LNCaP clone FGC (cell line): ENCODE measurements at regions not wholly inside any gene's neighbourhood (a gene's known extent, or its start where the extent isn't known, plus 50 kb on each side); places are given as distances from the start of the nearest gene placed in this dataset.

ENCODE experiments used
- DNase-seq: peaks from one replicate; pipeline ENCODE4 v3.0.0-alpha.2; 2011; ENCODE audit warnings: low read depth
- H3K4me3 ChIP-seq: 2 replicates; pipeline ENCODE4 v1.5.1; 2011; ENCODE audit warnings: mild to moderate bottlenecking, low read depth, low read length, control low read depth
- TF ChIP-seq, protein P1 (sequence below): IDR thresholded peaks from 2 replicates; pipeline ENCODE4 v1.5.1; 2012; ENCODE audit warnings: mild to moderate bottlenecking; ENCODE audit not compliant: control insufficient read depth, insufficient read depth; ENCODE audit errors: extremely low read depth

DNA sequence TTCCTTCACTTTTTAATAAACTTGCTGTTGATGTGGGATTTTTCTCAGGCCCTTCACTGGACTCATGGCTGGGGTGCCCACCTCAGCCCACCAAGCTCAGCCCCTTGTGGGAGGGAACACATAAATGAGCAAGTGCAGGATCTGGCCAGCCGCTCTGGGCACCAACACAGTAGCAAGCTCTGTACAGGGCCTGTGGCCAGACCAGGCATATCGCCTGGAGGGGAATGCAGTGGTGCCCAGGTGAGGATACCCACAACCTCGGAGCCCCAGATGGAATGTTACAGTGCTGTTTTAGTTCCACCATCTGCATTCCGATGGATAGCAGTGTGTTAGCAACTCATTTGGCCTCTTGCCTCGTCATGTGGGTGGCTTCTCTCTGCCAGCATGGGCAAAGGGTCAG is 234.6 kb downstream of the PPP1R3A start:
- no peak overlapping the region for H3K4me3 ChIP-seq
- DNase-seq: no peak
- TF ChIP-seq, protein P1, sequence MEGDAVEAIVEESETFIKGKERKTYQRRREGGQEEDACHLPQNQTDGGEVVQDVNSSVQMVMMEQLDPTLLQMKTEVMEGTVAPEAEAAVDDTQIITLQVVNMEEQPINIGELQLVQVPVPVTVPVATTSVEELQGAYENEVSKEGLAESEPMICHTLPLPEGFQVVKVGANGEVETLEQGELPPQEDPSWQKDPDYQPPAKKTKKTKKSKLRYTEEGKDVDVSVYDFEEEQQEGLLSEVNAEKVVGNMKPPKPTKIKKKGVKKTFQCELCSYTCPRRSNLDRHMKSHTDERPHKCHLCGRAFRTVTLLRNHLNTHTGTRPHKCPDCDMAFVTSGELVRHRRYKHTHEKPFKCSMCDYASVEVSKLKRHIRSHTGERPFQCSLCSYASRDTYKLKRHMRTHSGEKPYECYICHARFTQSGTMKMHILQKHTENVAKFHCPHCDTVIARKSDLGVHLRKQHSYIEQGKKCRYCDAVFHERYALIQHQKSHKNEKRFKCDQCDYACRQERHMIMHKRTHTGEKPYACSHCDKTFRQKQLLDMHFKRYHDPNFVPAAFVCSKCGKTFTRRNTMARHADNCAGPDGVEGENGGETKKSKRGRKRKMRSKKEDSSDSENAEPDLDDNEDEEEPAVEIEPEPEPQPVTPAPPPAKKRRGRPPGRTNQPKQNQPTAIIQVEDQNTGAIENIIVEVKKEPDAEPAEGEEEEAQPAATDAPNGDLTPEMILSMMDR: no peak

DNA sequence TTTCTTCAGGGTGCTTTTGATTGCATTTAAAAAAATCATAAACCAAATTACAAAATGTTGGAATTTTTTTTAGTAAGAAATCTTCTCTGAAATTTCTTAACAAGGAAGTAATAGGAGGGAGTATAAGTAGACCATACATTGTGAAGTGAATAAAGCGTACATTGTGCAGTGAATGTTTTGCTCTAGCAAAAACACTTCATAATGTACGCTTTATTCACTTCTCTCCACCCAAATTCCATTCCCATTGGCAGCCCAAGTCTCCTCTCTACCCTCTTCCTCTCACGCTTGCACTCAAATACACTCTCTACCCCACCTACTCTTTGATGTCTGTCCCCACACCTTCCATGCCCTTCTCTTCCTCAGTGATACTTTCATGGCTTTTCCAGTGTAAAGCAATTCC is 241.0 kb downstream of the PPP1R3A start:
- TF ChIP-seq, protein P1: no peak
- H3K4me3 ChIP-seq: no peak overlapping the region
- no peak for DNase-seq

DNA sequence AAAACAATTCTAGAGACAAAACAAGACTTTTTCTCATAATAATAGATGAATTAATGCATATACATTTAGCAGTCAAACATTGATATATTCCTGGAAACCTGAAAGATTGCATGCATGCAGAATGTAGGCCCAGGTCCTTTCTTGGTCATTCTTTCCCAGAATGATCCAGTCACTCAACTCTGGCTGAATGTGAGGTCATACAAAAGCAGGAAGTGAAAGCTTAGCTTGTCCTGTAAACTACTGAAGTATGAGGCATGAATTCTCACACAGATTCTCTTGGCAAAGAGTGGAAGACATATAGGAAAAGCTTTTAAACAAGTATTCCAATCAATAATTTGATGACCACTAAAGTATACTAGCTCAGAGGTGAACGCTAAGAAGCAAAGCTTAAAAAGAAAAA is 253.9 kb downstream of the PPP1R3A start:
- no peak for DNase-seq

DNA sequence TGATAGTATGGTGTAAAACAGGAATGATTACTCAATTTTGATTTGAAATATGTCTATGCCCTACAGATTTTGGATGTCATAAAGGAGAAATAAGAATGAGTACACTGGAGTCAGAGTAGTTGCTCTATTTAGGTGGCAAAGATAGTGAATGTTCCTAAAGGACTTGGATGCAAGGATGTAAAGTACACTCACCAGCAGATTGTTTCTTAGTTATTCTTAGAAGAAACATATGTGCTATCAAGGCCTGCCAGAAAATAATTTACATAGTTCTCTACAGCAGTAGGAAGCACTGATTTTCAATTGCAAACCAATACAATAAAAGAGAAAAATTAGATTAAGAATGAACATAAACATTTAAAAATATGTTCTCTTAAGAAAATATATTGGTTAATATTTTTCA is 259.4 kb downstream of the PPP1R3A start:
- no peak for DNase-seq
- TF ChIP-seq, protein P1: no peak

More for the DNA sequence above, 253.9 kb downstream of the PPP1R3A start:
- H3K4me3 ChIP-seq: no peak overlapping the region
- TF ChIP-seq, protein P1: no peak

DNA sequence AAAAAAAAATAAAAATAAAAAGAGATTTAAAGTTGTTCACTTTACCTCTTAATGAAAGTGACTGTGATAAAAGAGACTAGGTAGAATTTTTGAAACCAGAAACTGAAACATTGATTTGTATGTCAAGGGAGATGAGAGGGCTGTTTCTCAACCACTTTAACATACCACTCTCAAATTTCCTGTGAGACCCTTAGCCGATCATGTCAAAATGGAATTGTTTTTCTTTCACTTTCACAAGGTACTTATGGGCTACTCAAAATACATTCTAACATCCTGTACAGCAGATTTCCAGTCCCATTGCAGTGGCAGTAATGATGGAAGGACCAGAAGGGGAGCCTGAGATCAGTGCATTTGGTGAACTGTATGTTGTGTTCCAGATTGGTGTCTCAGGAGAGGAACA is 261.2 kb downstream of the PPP1R3A start:
- no peak for DNase-seq
- TF ChIP-seq, protein P1: no peak
- no peak overlapping the region for H3K4me3 ChIP-seq

More for the DNA sequence above, 259.4 kb downstream of the PPP1R3A start:
- no peak overlapping the region for H3K4me3 ChIP-seq

DNA sequence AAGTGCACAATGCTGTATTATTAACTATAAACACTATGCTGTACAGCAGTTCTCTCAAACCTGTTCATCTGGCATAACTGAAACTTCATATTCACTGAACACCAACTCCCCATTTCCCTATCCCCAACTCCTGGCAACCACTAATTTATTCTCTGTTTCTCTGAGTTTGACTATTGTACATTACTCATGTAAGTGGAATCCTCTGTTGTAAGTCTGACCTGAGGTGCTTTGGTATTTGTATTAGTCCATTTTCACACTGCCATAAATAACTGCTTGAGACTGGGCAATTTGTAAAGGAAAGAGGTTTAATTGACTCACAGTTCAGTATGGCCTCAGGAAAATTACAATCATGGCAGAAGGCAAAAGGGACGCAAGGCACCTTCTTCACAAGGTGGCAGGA is 266.3 kb downstream of the PPP1R3A start:
- no peak overlapping the region for H3K4me3 ChIP-seq
- no peak for DNase-seq
- TF ChIP-seq, protein P1: no peak

DNA sequence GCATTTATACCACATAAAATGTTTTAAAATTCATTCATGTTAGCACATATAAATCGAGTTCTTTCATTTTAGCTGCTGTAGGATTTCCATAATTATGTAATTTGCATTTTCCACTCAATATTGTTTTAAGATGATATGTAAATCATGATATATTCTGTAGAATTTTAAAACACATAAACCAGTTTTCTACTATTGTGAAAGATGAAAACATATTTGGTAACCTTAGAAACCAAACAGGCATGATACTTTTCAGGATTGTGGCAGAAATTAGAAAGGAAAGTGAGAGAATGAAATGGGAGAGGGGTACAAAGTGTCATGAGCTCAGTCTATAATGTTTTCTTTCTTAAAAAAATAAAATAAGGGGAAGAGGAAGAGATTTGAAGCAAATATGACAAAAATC is 269.3 kb downstream of the PPP1R3A start:
- TF ChIP-seq, protein P1: no peak
- no peak for DNase-seq

More for the DNA sequence above, 269.3 kb downstream of the PPP1R3A start:
- H3K4me3 ChIP-seq: no peak overlapping the region
